Upper lobe of left lung (tissue), 6 donors: ENCODE measurements at regions not wholly inside any gene's neighbourhood (a gene's known extent, or its start where the extent isn't known, plus 50 kb on each side); places are given as distances from the start of the nearest gene placed in this dataset.

Experiments
- ATAC-seq, 2 donors: fragments of 200-7000 bp; cut with Tn5 transposase; one replicate each; pipeline ENCODE4 v1.9.1; 2022; ENCODE audit warnings: mild to moderate bottlenecking in 2 of 2, moderate library complexity in 2 of 2; ENCODE audit not compliant: low FRiP score in 2 of 2
- DNase-seq, 2 donors: peaks; one replicate each; pipeline ENCODE4 v3.0.0-alpha.2; 2019 to 2020
- H3K27ac ChIP-seq, 4 donors: fragments of 200-600 bp; sonication (generic); one replicate each; pipeline ENCODE4 v1.5.1; 2016 to 2019
- H3K27me3 ChIP-seq, 4 donors: fragments of 200-600 bp; sonication (generic); one replicate each; pipeline ENCODE4 v1.5.1; 2017 to 2019
- H3K36me3 ChIP-seq, 4 donors: fragments of 200-600 bp; sonication (generic); one replicate each; pipeline ENCODE4 v1.5.1; 2016 to 2019
- H3K4me1 ChIP-seq, 4 donors: fragments of 200-600 bp; sonication (generic); one replicate each; pipeline ENCODE4 v1.5.1; 2018 to 2019
- H3K4me3 ChIP-seq, 4 donors: fragments of 200-600 bp; sonication (generic); one replicate each; pipeline ENCODE4 v1.5.1; 2017 to 2019; ENCODE audit warnings: mild to moderate bottlenecking in 2 of 4, moderate library complexity in 1 of 4
- H3K9me3 ChIP-seq, 4 donors: fragments of 200-600 bp; sonication (generic); one replicate each; pipeline ENCODE4 v1.5.1; 2018 to 2019
- CTCF ChIP-seq, 6 experiments: fragments of 450-650 bp in 4 of 6; fragments of 200-600 bp in 2 of 6; sonication (generic) in 2 of 6; IDR thresholded peaks; one replicate each; pipeline ENCODE4 v1.5.1; 2016 to 2019; ENCODE audit warnings: antibody characterized with exemption in 6 of 6
- EP300 ChIP-seq, 4 donors: sonication (generic); formaldehyde crosslinking; IDR thresholded peaks; one replicate each; pipeline ENCODE4 v1.5.1; 2017; ENCODE audit warnings: antibody characterized with exemption in 4 of 4, control low read depth in 2 of 4
- POLR2A ChIP-seq, 4 donors: fragments of 450-650 bp; IDR thresholded peaks; one replicate each; pipeline ENCODE4 v1.5.1; 2016 to 2017; ENCODE audit warnings: antibody characterized with exemption in 4 of 4, mild to moderate bottlenecking in 2 of 4
- POLR2AphosphoS5 ChIP-seq, 2 donors: sonication (generic); formaldehyde crosslinking; IDR thresholded peaks; one replicate each; pipeline ENCODE4 v1.5.1; 2017; ENCODE audit warnings: antibody characterized with exemption in 2 of 2
- WGBS, 2 donors: methylation state at CpG; one replicate each; pipeline ENCODE4 v1.1.5; 2017 to 2018; 5-methylcytosine and 5-hydroxymethylcytosine counted together
- donor health status: DM: no; HTN: no; CAD: no; lungs with moderate emphysema.
- donor health status: DM: no; HTN: yes; CAD: no; lungs with severe emphysema.

- Histone ChIP-seq H3K9me3 (no peaks in the 10 kb centered on the region), H3K4me1 (no peaks in the 10 kb centered on the region), H3K36me3 (no peaks in the 10 kb centered on the region), H3K27me3 (no peaks in the 10 kb centered on the region), H3K4me3 (no peak overlapping the region), H3K27ac (no peak overlapping the region)
- no peak for DNase-seq
- no peak for ATAC-seq
- 69 to 75% methylated on average over 3 of the region's 3 CpGs for WGBS, 2 donors
- TF ChIP-seq CTCF (IDR thresholded peaks at IDR 0.05) (no peak), POLR2A (IDR thresholded peaks at IDR 0.05) (no peak), POLR2AphosphoS5 (IDR thresholded peaks at IDR 0.05) (no peak), EP300 (IDR thresholded peaks at IDR 0.05) (no peak)
Measured at GRCh38 chr3:94241986-94242385, 179.1 kb downstream of the NSUN3 start.

- H3K9me3 ChIP-seq = no peaks in the 10 kb centered on the region
- peak in 1 of 2 donors; percentile 63 for ATAC-seq
- H3K27me3 ChIP-seq = no peaks in the 10 kb centered on the region
- H3K27ac ChIP-seq = no peak overlapping the region
- TF ChIP-seq EP300 (IDR thresholded peaks at IDR 0.05) (no peak), POLR2AphosphoS5 (IDR thresholded peaks at IDR 0.05) (no peak), CTCF (IDR thresholded peaks at IDR 0.05) (no peak), POLR2A (IDR thresholded peaks at IDR 0.05) (no peak)
- H3K4me1 ChIP-seq = no peaks in the 10 kb centered on the region
- no peak for DNase-seq
- H3K4me3 ChIP-seq = no peak overlapping the region
- no peaks in the 10 kb centered on the region for H3K36me3 ChIP-seq
- WGBS, 2 donors = 70 to 76% methylated on average over 4 of the region's 4 CpGs
Measured at GRCh38 chr3:94246171-94246570, 183.3 kb downstream of the NSUN3 start.

GRCh38 chr3:94248042-94248441, 185.2 kb downstream of the NSUN3 start:
- no peak for ATAC-seq
- 57 to 71% methylated on average over 1 of the region's 1 CpG for WGBS, 2 donors
- no peak for DNase-seq
- H3K4me3 ChIP-seq = no peak overlapping the region
- H3K9me3 ChIP-seq = no peaks in the 10 kb centered on the region
- no peaks in the 10 kb centered on the region for H3K4me1 ChIP-seq
- H3K27me3 ChIP-seq = no peaks in the 10 kb centered on the region
- TF ChIP-seq EP300 (IDR thresholded peaks at IDR 0.05) (no peak), CTCF (IDR thresholded peaks at IDR 0.05) (no peak), POLR2AphosphoS5 (IDR thresholded peaks at IDR 0.05) (no peak), POLR2A (IDR thresholded peaks at IDR 0.05) (no peak)
- H3K27ac ChIP-seq = no peak overlapping the region
- no peaks in the 10 kb centered on the region for H3K36me3 ChIP-seq

- no peaks in the 10 kb centered on the region for H3K36me3 ChIP-seq
- no peaks in the 10 kb centered on the region for H3K27me3 ChIP-seq
- H3K27ac ChIP-seq = no peak overlapping the region
- no peak overlapping the region for H3K4me3 ChIP-seq
- H3K9me3 ChIP-seq = no peaks in the 10 kb centered on the region
- ATAC-seq (peak; percentile 63 to 82), DNase-seq (peak in 1 of 2 donors; percentile 50)
- H3K4me1 ChIP-seq = no peaks in the 10 kb centered on the region
- no peak for TF ChIP-seq POLR2A (IDR thresholded peaks at IDR 0.05)
- TF ChIP-seq CTCF (IDR thresholded peaks at IDR 0.05) = peak; percentile 19 to 65 (median 60)
- WGBS, 2 donors = 27 to 35% methylated on average over 5 of the region's 5 CpGs
Measured at GRCh38 chr3:94249491-94250079, 186.7 kb downstream of the NSUN3 start.

GRCh38 chr3:94251566-94251965, 188.7 kb downstream of the NSUN3 start:
- Histone ChIP-seq H3K27ac (no peak overlapping the region), H3K4me1 (no peaks in the 10 kb centered on the region), H3K4me3 (no peak overlapping the region), H3K9me3 (no peaks in the 10 kb centered on the region), H3K36me3 (no peaks in the 10 kb centered on the region), H3K27me3 (no peaks in the 10 kb centered on the region)
- no peak for DNase-seq
- no peak for ATAC-seq
- no peak for TF ChIP-seq EP300 (IDR thresholded peaks at IDR 0.05)
- no peak for TF ChIP-seq POLR2AphosphoS5 (IDR thresholded peaks at IDR 0.05)
- no peak for TF ChIP-seq CTCF (IDR thresholded peaks at IDR 0.05)
- TF ChIP-seq POLR2A (IDR thresholded peaks at IDR 0.05) = no peak
- 44 to 52% methylated on average over 1 of the region's 1 CpG for WGBS, 2 donors
